Stomach smooth muscle (tissue), 2 donors: ENCODE measurements at regions not wholly inside any gene's neighbourhood (a gene's known extent, or its start where the extent isn't known, plus 50 kb on each side); places are given as distances from the start of the nearest gene placed in this dataset.
"Not testable (repeated sequence)": the region's sequence is repeated elsewhere in the genome, so short reads cannot be mapped to it uniquely, and the experiment has no call there.

ENCODE experiments used
- H3K27ac ChIP-seq: one replicate; pipeline ENCODE4 v1.7.0; 2013; ENCODE audit warnings: mild to moderate bottlenecking, low read length, inconsistent platforms
- H3K27me3 ChIP-seq, 2 donors: one replicate each; pipeline ENCODE4 v1.7.0; 2013; ENCODE audit warnings: low read length in 2 of 2; ENCODE audit not compliant: insufficient read depth in 2 of 2, control insufficient read depth in 1 of 2
- H3K36me3 ChIP-seq, 2 donors: one replicate each; pipeline ENCODE4 v1.7.0; 2013; ENCODE audit warnings: low read length in 2 of 2; ENCODE audit not compliant: control insufficient read depth in 2 of 2, insufficient read depth in 2 of 2
- H3K4me1 ChIP-seq: one replicate; pipeline ENCODE4 v1.7.0; 2013; ENCODE audit warnings: low read length; ENCODE audit not compliant: control insufficient read depth, insufficient read depth
- H3K4me3 ChIP-seq, 2 donors: one replicate each; pipeline ENCODE4 v1.7.0; 2013; ENCODE audit warnings: low read length in 2 of 2
- H3K9ac ChIP-seq, 2 donors: one replicate each; pipeline ENCODE4 v1.7.0; 2013; ENCODE audit warnings: low read length in 2 of 2, mild to moderate bottlenecking in 1 of 2
- H3K9me3 ChIP-seq, 2 donors: one replicate each; pipeline ENCODE4 v1.7.0; 2013; ENCODE audit warnings: low read length in 2 of 2; ENCODE audit not compliant: control insufficient read depth in 2 of 2
- donor health status: healthy.
- donor health status: Pancreatic carcinoma.

GRCh38 chrX:750812-751211, 120.2 kb downstream of the SHOX start:
- Histone ChIP-seq H3K9me3 (peaks cover 0 to under 1% of the 10 kb centered on the region in 2 donors), H3K4me1 (no peaks in the 10 kb centered on the region), H3K9ac (no peak overlapping the region), H3K4me3 (no peak overlapping the region), H3K36me3 (no peaks in the 10 kb centered on the region), H3K27ac (no peak overlapping the region), H3K27me3 (no peaks in the 10 kb centered on the region)

- H3K9ac ChIP-seq, result no peak overlapping the region
- H3K4me1 ChIP-seq, result no peaks in the 10 kb centered on the region
- no peaks in the 10 kb centered on the region for H3K9me3 ChIP-seq
- no peaks in the 10 kb centered on the region for H3K27me3 ChIP-seq
- no peak overlapping the region for H3K27ac ChIP-seq
- no peaks in the 10 kb centered on the region for H3K36me3 ChIP-seq
- no peak overlapping the region for H3K4me3 ChIP-seq
Observed at GRCh38 chrX:750263-750662, 119.7 kb downstream of the SHOX start.

GRCh38 chrX:747176-747575, 116.6 kb downstream of the SHOX start:
- no peaks in the 10 kb centered on the region for H3K9me3 ChIP-seq
- no peaks in the 10 kb centered on the region for H3K36me3 ChIP-seq
- no peaks in the 10 kb centered on the region for H3K4me1 ChIP-seq
- H3K4me3 ChIP-seq, result no peak overlapping the region
- H3K27ac ChIP-seq, result no peak overlapping the region
- H3K9ac ChIP-seq, result no peak overlapping the region
- H3K27me3 ChIP-seq, result no peaks in the 10 kb centered on the region

GRCh38 chrX:739611-740010, 109.0 kb downstream of the SHOX start:
- no peak overlapping the region for H3K27ac ChIP-seq
- peaks cover 0 to 4% of the 10 kb centered on the region in 2 donors for H3K27me3 ChIP-seq
- H3K4me3 ChIP-seq, result no peak overlapping the region
- H3K9ac ChIP-seq, result no peak overlapping the region
- peaks cover 0 to 10% of the 10 kb centered on the region in 2 donors for H3K9me3 ChIP-seq
- no peaks in the 10 kb centered on the region for H3K4me1 ChIP-seq
- no peaks in the 10 kb centered on the region for H3K36me3 ChIP-seq

- not testable (repeated sequence) for H3K9ac ChIP-seq, H3K4me1 ChIP-seq, H3K27me3 ChIP-seq, H3K4me3 ChIP-seq, H3K36me3 ChIP-seq, H3K27ac ChIP-seq, H3K9me3 ChIP-seq
Observed at GRCh38 chrX:737021-737420, 106.4 kb downstream of the SHOX start.

- Histone ChIP-seq H3K27me3 (peaks cover 0 to 4% of the 10 kb centered on the region in 2 donors), H3K4me3 (no peak overlapping the region), H3K36me3 (no peaks in the 10 kb centered on the region), H3K27ac (no peak overlapping the region), H3K9ac (no peak overlapping the region), H3K9me3 (peaks cover 0 to 10% of the 10 kb centered on the region in 2 donors), H3K4me1 (no peaks in the 10 kb centered on the region)
Observed at GRCh38 chrX:734362-734761, 103.8 kb downstream of the SHOX start.

GRCh38 chrX:733961-734360, 103.4 kb downstream of the SHOX start:
- Histone ChIP-seq H3K9ac (no peak overlapping the region), H3K27me3 (peaks cover 0 to 4% of the 10 kb centered on the region in 2 donors), H3K4me3 (no peak overlapping the region), H3K4me1 (no peaks in the 10 kb centered on the region), H3K9me3 (peaks cover 0 to 10% of the 10 kb centered on the region in 2 donors), H3K27ac (no peak overlapping the region), H3K36me3 (no peaks in the 10 kb centered on the region)

GRCh38 chrX:729583-730409, 99.2 kb downstream of the SHOX start:
- no peak overlapping the region for H3K27ac ChIP-seq
- no peaks in the 10 kb centered on the region for H3K4me1 ChIP-seq
- no peaks in the 10 kb centered on the region for H3K27me3 ChIP-seq
- H3K4me3 ChIP-seq, result no peak overlapping the region
- no peaks in the 10 kb centered on the region for H3K9me3 ChIP-seq
- H3K36me3 ChIP-seq, result no peaks in the 10 kb centered on the region
- no peak overlapping the region for H3K9ac ChIP-seq

- H3K27me3 ChIP-seq, H3K27ac ChIP-seq, H3K4me1 ChIP-seq, H3K9me3 ChIP-seq, H3K9ac ChIP-seq, H3K36me3 ChIP-seq, H3K4me3 ChIP-seq: not testable (repeated sequence)
Observed at GRCh38 chrX:729101-729500, 98.5 kb downstream of the SHOX start.

- H3K27me3 ChIP-seq, H3K9ac ChIP-seq, H3K4me1 ChIP-seq, H3K36me3 ChIP-seq, H3K4me3 ChIP-seq, H3K9me3 ChIP-seq, H3K27ac ChIP-seq: not testable (repeated sequence)
Observed at GRCh38 chrX:728639-729038, 98.0 kb downstream of the SHOX start.

- no peaks in the 10 kb centered on the region for H3K27me3 ChIP-seq
- no peak overlapping the region for H3K4me3 ChIP-seq
- H3K4me1 ChIP-seq, result no peaks in the 10 kb centered on the region
- H3K9me3 ChIP-seq, result peaks cover 6 to 10% of the 10 kb centered on the region in 2 donors
- no peak overlapping the region for H3K9ac ChIP-seq
- H3K36me3 ChIP-seq, result no peaks in the 10 kb centered on the region
- no peak overlapping the region for H3K27ac ChIP-seq
Observed at GRCh38 chrX:727738-728621, 97.4 kb downstream of the SHOX start.
